Fibroblast of pulmonary artery (primary cell): ENCODE measurements at regions not wholly inside any gene's neighbourhood (a gene's known extent, or its start where the extent isn't known, plus 50 kb on each side); places are given as distances from the start of the nearest gene placed in this dataset.
A peak's percentile ranks its signal among the peaks of the same experiment; 100 is the strongest.

Experiments used
- DNase-seq: peaks from one replicate; pipeline ENCODE4 v3.0.0-alpha.2; 2010; ENCODE audit warnings: low read depth
- H3K4me3 ChIP-seq: replicated peaks from 2 replicates; pipeline ENCODE4 v1.5.1; 2011; ENCODE audit warnings: low read depth, mild to moderate bottlenecking, control low read depth, low read length, moderate library complexity
- TF ChIP-seq, protein P1 (sequence below): IDR thresholded peaks from 2 replicates; pipeline ENCODE4 v1.5.1; 2011; ENCODE audit warnings: mild to moderate bottlenecking, control low read depth, low read length, inconsistent platforms; ENCODE audit errors: missing control alignments

DNA sequence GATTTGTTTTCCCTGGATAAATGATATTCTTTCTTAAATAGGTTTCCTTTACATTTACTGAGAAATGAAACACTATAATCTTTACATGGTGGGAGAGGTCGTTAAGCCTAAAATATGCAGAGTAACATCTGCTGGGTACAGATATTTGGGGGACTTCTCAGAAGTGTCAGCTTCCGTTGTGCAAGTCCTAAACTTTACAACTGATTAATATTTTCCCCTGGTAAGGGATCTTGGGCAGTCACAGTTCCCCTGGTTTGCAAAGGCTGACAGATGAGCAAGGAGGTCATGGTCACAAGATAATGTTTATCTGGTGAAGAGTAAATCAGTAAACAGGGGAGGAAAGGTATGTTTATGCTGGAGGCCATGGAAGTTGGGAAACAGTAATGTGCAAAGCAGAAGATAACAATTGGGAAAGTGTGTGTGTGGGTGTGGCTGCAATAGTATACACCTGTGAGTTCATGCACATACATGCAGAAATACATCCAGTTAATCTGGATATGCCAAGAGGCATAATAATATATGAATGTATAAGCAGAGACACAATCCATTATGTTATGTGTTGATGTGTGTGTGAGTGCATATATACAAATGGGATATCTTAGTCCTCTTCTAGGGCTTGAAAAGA lies 508.2 kb upstream of the FAM241A start:
- TF ChIP-seq, protein P1, sequence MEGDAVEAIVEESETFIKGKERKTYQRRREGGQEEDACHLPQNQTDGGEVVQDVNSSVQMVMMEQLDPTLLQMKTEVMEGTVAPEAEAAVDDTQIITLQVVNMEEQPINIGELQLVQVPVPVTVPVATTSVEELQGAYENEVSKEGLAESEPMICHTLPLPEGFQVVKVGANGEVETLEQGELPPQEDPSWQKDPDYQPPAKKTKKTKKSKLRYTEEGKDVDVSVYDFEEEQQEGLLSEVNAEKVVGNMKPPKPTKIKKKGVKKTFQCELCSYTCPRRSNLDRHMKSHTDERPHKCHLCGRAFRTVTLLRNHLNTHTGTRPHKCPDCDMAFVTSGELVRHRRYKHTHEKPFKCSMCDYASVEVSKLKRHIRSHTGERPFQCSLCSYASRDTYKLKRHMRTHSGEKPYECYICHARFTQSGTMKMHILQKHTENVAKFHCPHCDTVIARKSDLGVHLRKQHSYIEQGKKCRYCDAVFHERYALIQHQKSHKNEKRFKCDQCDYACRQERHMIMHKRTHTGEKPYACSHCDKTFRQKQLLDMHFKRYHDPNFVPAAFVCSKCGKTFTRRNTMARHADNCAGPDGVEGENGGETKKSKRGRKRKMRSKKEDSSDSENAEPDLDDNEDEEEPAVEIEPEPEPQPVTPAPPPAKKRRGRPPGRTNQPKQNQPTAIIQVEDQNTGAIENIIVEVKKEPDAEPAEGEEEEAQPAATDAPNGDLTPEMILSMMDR, result no peak
- H3K4me3 ChIP-seq, result no peak overlapping the region
- DNase-seq, result no peak

DNA sequence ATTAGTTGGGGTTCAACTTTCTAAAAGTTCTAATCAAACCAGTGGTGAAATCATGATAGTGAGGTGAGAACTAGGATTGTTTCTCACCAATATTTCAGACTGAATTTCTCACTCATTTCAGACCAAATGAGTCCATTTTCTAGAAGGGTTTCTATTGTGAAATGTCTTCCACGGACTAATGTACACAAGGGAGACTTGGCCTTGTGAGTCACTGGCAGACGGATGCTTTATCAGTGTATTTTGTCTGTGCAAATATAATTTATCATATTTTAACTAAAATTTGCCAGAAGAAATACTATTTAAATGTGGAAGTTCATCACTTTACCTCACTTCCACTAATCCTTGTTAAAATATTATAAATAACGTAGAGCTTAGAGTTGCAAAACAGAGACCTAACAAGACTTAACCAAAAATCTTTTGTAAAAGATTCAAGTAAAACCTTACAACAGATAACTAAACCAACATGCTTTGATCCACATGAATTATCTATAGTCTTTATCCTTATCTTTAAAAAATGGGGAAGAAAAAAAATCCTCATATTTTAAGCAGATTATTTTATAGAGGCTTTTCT lies 506.0 kb upstream of the FAM241A start:
- peak; percentile 36 for DNase-seq
- no peak overlapping the region for H3K4me3 ChIP-seq
- TF ChIP-seq, protein P1, result no peak

GRCh38 chr4:111639876-111640275 lies 505.4 kb upstream of the FAM241A start:
- no peak overlapping the region for H3K4me3 ChIP-seq
- DNase-seq, result peak; percentile 10
- TF ChIP-seq, protein P1, result no peak

- peak; percentile 94 for DNase-seq
Measured at GRCh38 chr4:111641813-111642579, 503.3 kb upstream of the FAM241A start.

GRCh38 chr4:111648056-111648455 lies 497.2 kb upstream of the FAM241A start:
- TF ChIP-seq, protein P1, result no peak
- no peak for DNase-seq
- H3K4me3 ChIP-seq, result no peak overlapping the region

More at GRCh38 chr4:111641813-111642579, 503.3 kb upstream of the FAM241A start:
- TF ChIP-seq, protein P1, result peak; percentile 95
- H3K4me3 ChIP-seq, result no peak overlapping the region

DNA sequence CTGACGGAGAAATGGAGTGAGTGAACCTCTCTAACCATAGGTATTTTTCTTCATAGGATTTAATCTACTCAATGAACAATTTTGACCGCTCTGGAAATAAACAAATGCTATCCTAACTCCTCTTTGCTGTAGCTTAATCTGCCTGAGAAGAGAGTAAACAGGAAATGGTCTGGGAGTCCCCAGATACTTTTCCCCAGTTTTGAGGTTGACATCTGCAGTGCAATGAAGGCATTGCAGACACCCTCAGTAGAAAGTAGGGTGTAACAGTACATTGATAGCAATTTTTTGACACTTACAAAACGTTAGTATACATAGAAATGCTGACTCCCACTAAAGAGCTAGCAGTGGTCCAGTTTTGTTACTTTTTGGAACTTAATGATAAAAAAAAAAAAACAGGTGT lies 495.9 kb upstream of the FAM241A start:
- no peak for DNase-seq
- TF ChIP-seq, protein P1, result no peak
- no peak overlapping the region for H3K4me3 ChIP-seq

DNA sequence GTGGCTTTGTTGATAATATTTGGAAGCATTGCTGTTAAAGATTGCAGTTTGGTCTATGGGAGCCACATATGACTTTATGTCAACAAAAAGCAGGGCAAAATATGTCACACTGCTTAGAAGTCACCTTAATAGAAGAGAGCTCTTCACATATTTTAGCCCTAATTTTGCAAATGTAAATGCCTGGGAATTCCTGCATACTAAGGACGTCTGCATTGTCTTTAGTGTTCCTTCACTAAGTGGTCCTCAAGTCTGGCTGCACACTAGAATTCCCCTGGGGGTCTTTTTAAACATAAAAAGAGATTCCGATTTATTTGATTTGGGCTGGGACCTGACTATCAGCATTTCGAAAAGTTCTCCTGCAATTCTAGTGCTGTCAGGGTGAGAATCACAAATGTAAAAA lies 495.1 kb upstream of the FAM241A start:
- TF ChIP-seq, protein P1, result no peak

More for the DNA sequence above, 495.1 kb upstream of the FAM241A start:
- no peak overlapping the region for H3K4me3 ChIP-seq
- DNase-seq, result no peak
